ENCODE measurements at regions not wholly inside any gene's neighbourhood (a gene's known extent, or its start where the extent isn't known, plus 50 kb on each side); places are given as distances from the start of the nearest gene placed in this dataset.

- no peak for DNase-seq
Observed at GRCh38 chr16:73663720-73664119, 615.8 kb upstream of the ZFHX3 start.

GRCh38 chr16:73636196-73636595 is 588.3 kb upstream of the ZFHX3 start:
- no peak for DNase-seq

GRCh38 chr16:73629011-73629410 is 581.1 kb upstream of the ZFHX3 start:
- DNase-seq = no peak

DNA sequence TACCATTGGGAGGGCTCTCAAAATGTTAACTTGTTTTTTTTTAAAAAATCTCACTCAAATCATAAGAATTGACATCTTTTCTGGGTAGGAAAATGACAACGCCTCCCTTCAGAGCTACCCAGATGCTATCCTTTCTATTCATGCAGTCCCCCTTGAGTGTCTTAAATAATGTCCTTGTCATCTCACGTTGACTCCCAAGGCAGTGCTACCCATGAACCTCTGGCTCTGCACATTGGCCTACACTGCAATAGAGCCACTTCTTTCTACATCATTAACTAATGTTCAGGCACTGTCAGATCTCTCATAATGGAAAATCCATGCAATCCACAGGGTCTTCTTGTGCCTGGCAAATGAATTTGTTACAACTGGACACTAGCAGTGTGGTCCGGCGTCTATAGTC is 569.8 kb upstream of the ZFHX3 start:
- no peak for DNase-seq

DNA sequence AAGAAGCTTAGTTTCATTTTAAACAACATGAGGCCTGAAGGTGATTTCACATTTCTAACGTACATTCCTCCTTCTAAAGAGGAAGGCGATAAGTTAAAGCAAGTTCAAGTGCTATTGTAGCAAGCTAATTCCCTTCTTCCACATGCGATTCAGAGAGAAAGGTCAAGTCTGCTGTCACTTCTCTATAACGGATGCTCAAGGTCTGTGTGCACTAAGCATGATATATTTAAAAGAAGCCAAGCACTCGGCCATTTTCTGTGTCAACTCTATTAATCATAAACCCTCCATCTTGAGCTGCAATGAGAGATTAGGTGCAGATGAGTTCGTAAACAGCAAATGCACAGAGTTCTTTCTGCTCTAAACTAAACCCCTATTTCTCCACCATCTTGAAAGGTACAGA is 568.8 kb upstream of the ZFHX3 start:
- DNase-seq = no peak

DNA sequence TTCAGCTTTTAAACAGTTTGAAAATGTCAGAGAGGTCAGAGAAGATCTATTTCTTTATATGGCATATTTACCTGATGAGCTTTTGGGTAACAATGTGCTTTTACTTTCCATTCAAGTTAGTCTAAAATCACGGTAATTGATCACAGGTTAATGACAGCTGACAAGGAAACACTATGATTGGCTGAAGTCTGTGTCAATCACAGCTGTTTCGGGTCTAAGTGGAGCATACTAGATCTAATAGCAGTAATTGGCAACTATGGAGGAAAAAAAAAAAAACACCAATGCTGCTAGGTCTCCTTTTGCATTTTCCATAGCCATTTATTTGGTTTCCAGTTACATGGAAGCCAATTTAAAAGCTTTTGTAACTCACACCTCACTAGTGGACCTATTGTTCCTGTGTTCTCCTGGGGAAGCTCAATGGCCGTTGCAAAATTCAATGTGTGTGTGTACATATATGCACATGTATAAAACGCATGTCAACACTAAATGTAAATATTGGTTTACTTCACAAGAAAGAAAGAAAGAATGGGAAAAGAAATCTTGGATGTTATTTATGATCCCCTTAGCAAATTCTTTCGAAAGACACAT is 568.3 kb upstream of the ZFHX3 start:
- DNase-seq = no peak

DNA sequence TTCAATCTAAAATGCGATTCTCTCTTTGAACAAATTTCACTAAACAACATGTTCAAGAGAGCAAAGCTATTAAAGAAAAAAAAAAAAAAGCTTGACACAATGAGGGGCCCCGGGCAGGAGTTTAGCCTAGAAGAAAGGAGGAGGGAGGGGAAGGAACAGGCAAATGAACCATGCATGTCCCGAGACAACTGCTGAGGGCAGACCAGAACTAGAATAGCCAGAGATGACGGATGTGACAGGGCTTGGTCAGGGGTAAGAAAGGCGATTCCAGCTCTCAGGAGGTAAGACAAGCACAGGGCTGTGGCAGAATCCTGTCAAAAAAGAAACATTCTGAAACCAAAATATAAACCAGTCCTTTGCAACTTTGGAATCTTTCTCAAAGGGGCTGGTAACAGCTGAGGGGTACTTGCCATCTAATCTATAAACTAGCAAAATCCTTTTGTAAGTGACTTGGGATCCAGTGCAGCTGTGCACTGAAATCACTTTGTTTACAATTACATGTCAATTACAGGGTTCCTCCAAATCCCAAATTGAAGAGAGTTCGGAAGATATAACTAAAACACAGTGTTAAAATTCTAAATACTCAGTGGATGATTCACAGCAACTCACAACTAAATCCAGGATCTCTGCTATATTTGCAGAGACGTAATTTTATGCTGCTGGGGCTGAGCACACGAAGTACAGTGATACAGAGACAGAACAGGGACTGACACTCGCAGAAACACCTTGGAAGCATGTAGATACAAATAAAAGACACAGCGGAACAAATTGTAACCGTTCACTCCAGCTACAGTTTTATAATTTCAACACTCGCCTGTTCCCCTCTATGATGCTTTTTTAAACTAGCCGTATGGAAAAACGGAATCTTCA is 567.4 kb upstream of the ZFHX3 start:
- DNase-seq = no peak

- DNase-seq = no peak
Observed at GRCh38 chr16:73614131-73614530, 566.2 kb upstream of the ZFHX3 start.

DNA sequence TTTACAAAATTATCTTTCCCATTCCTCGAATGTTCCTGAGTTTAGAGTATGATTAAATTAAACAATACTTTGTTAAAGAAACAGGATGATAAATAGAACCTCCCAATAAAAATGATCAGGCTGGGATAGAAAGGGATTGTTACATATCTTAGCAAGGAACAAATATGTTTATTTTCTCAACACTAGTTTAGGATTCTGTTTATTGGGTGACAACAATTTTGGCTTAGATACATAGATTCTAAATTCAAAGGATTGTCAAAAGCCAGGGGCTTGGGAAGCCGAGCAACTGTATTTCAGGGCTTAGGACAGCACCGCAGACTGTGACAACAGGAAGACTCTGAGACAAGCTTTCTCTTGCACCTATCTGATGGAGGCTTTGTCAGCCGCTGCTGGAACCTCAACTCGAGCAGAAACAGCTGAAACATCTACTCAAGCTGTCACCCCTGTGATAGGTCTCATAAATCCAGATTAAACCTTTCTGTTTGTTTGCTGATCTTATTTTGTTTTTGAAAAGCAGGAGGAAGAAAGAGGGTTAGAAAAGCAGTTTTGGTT is 562.8 kb upstream of the ZFHX3 start:
- no peak for DNase-seq

DNA sequence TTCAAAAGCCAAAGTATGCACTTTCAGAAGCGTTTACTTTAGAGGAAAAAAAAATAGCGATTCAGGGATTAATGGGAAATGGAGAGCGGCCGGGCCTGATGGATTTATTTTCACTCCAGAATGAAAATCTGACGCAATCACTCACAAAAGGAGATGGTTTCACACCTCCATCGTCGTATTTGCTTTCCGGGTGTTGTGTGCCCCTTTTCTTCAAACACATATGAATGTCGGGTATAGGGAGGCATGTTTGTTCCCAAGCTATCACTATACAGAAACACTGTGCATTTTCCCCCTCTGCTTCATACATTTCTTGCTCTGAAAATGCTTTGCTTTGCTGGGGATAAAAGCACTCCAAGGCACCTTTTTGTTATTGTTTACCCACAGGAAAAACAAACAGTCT is 562.2 kb upstream of the ZFHX3 start:
- DNase-seq = no peak

GRCh38 chr16:73608911-73609310 is 561.0 kb upstream of the ZFHX3 start:
- no peak for DNase-seq

DNA sequence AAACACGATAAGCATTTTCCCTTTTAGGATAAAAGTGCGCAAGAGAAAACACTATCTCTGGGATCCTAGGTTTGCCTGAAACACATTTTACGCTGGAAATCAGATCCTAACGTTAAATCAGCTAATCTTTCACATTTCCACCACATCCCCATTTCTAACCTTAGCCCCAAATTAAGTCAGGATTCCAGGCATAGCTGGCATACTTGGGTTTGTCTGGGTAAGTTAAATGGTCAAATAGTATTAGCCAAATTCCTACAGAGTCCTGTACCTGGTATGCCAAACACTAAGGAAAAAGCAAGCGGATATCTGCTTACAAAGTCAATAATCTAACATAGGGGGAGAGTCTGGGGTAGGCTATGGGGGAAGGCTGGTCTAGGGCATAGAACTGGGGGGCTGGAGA is 557.4 kb upstream of the ZFHX3 start:
- no peak for DNase-seq

- DNase-seq = no peak
Observed at GRCh38 chr16:73601911-73602310, 554.0 kb upstream of the ZFHX3 start.

DNA sequence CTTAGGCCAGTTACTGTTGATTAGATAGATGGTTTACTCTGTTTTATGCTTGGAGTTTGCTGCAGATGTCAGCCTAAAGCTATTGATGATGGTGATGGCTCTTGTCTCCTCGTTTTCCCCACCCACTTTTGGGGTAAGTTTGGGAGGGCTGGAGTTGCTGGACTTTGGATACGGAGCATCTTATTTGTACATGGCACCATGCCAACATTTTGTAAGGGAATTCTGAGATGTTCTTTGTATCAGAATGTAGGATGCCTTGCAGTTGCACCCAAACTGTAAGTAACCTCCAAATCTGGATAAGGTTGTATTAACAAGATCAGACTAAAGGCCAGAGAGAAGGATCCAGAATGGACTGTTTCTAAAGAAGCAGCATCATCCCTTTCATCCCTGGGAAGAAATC is 551.9 kb upstream of the ZFHX3 start:
- DNase-seq = no peak

GRCh38 chr16:73599351-73599750 is 551.4 kb upstream of the ZFHX3 start:
- DNase-seq = no peak

DNA sequence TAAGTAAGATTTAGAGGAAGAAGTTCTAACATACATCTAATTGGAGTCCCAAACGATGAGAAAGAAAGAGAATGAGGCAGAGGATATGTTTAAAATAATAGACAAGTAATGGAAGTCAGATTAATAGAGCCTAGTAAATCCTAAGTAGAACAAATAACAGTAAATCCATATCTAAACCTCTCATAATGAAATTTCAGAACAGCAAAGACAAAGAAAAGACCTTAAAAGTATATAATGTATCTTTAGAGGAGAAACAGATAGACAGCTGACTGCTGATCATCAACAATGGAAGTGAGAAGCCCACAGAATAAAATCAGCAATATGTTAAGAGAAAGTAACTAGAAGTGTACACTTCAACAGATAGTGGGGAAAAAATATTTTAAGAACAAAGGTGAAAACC is 536.2 kb upstream of the ZFHX3 start:
- no peak for DNase-seq

- no peak for DNase-seq
Observed at GRCh38 chr16:73572135-73572828, 524.4 kb upstream of the ZFHX3 start.

DNA sequence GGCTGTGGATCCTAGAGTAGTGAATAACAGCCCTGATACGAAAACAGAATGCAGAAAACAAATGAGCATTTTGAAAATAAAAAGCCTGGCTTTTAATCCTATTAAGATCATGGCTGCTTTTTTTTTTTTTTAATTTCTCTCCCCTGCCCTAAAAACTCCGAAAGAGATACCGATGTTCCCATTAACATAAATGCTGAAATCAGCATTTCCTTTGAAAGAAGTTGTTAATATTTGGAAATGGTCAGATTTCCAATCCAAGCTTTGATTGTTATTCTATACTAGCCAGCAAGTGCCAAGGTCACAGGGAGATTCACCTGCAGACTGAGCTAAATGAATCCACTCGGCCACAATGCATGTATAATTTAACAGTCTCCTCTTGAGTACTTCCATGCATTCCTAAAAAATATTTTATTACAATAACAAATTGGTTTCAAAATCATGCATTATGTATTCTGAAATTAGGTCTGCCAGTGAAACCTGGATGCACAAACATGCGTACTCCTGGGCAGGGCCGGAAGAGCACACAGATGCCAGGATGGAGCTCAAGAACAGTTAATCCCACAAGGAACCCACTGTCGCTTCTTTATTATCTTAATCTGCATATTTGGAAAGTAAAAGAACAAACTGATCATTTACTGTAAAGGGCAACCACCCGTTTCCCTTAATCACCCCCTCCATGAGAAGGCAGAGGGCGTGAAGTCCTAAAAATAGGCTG is 521.5 kb upstream of the ZFHX3 start:
- DNase-seq = no peak

- DNase-seq = no peak
Observed at GRCh38 chr16:73568769-73569168, 520.8 kb upstream of the ZFHX3 start.

DNA sequence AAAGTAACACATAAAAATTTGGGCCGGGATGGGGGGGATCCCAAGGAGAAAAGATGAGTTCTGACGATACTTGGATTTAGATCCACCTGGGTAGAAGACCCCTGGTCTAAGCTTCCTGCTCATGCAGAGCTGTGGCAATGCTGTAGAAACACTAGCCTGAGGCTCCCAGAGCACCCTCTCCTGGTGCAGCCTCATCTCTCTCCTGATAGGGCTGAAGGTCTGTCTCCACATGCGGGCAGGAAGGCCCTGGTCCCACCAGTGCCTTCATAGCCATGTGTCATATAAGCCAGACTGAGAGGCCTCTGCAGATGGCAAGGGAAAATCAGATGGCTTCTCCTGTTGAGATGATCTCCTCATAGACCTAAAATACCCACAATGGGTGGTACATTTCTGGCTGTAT is 518.0 kb upstream of the ZFHX3 start:
- no peak for DNase-seq

DNA sequence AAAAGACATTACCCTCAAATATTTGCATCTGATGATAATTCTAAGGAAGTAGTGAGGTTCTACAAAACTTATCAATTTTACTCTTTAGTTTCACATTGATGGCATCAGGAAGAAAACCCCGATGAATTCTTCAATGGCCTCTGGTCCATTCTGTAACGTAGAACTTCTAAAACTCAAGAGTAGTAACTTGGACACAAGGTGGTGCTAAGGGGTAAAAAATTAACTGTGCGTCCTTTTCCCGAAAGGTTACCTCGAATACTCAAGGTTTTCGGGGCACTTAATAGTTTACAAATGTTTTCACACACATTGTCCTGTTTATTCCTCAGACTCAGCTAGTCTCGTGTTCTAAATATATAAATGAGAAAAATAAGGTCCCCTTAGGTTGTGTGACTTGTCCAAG is 517.3 kb upstream of the ZFHX3 start:
- DNase-seq = no peak

GRCh38 chr16:73563709-73564108 is 515.8 kb upstream of the ZFHX3 start:
- DNase-seq = no peak

DNA sequence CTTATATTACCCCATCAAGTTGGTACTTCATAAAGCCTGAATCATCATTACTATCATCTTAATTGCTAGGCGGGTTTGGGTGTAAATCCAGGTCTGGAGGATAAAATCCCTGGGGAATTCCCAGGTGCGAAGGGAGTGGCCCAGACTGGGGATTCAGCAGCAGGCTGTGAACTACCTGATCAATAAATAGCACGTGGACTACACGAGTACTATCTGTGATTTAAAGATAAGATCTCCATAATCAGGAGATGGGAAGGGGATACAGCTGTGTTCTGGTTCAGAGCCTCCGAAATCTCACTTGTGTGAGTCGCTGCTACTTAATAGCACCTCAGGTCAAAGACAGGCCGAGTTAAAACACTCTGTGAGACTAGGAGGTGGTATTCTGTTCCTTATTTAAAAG is 512.6 kb upstream of the ZFHX3 start:
- DNase-seq = no peak
